SIG-M5 (cell line): ENCODE measurements at regions not wholly inside any gene's neighbourhood (a gene's known extent, or its start where the extent isn't known, plus 50 kb on each side); places are given as distances from the start of the nearest gene placed in this dataset.

Experiments
- DNase-seq: peaks from one replicate; lab custom pipeline; 2025; lab: John Stamatoyannopoulos, UW

GRCh38 chr2:173419506-173419905, 64.8 kb downstream of the CDCA7 start:
- DNase-seq = no peak

DNA sequence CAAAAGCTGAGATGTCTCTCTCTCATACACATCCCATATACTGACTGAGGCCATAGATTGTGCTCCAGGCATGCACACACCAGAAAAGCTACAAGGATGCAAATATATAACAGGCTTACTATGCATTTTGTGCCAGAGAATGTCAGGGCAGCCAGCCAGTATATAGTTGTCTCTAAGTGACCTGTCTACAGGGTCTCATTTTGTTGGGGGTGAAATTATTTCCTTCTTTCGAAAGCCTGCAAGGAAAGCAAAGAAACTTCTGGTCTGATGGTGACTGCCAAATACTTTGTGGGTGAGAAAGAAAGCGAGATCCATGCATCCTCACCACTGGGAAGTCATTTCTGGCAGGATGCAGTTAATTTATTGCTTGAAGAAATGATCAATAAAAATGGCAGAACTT, 70.2 kb downstream of the CDCA7 start:
- DNase-seq = no peak

DNA sequence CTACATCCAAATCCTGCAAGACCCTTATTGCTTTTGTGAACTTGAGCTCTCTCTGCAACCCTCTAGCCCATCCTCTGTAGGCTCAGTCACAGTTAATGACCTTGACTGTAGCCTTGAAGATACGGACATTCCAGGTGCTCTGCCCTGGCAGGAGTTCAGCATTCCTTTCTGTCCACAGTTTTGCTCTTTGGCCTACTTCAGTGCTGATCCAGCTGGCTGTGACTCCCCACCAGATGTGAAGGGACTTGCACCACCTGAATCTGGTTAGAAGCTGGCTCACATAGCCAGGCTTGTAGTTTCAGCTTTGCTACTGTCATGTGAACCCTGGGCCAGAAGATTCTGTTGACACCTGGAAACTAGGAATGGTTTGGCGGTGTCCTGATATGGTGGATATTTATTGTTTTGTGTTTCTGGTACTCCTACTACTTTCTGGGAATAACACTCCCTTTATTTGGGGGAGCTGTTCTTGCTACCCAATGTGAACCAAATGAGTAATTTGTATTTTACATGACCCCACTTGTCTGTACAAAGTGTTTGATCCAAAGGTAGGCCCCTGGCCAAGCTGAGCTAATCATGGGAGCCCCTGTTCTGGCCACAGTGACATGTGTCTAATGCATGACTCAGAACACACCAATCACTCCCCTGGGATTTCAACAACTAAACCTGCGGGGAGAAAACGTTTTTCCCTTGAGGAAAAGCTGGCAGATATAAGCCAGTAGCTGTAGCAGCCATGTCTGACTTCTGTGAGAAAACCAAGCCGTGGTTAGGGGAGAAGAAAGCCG, 73.4 kb downstream of the CDCA7 start:
- no peak for DNase-seq

DNA sequence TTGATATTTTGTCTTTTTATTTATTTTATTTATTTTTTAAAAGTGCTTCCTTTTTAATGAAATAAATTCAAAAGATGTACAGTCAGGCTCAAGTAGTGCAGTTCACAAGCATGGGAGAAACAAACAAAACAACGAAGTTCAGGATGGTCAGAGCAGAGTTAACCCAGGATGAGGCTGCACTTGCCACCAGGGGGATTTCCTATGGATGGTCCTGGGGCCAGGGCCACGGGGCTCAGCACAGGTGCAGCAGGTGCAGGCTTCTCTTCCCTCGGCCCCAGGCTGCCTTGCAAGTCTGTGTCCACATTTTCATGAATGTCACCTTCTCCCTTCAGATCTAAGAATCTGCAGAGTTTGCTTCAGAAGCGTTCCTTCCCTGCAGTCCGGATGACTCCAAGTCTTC, 76.5 kb downstream of the CDCA7 start:
- DNase-seq = no peak

DNA sequence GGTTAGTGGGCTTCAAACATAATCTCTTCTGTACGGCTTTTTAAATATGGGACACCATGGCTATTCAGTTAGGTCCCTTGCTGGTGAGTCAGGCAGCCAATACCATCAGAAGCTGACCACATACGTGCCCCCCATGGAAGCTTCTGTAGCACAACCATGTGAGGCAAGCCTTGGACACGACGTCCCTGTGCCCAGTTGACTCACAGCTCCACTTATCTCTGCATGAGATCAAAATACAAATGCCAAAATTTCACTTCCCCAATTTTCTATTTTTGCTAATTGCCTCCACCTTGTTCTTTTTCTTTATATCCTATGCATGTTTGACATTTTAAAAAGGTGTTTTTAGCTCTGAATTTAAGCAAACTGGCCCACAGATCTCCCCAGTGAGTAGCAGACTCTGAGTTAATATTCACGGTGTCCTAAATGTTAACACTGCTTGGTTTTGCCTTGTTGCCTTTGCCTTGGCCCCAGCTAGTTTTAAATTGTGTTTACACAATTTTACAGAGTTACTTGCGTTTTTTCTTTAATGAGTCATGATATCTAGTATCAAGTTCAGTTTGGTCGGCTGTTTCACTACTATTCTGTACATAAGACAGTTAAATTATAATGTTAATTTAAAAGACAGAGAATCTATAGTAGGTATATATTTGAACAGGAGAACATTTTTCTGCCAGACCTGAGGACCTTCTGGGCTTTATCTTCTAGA, 77.5 kb downstream of the CDCA7 start:
- DNase-seq = peak; percentile 17

- no peak for DNase-seq
These were observed 80.3 kb downstream of the CDCA7 start for GRCh38 chr2:173434762-173435569.

GRCh38 chr2:173435574-173435973, 80.9 kb downstream of the CDCA7 start:
- DNase-seq = no peak

GRCh38 chr2:173436088-173436487, 81.4 kb downstream of the CDCA7 start:
- DNase-seq = no peak

GRCh38 chr2:173441222-173441621, 86.5 kb downstream of the CDCA7 start:
- no peak for DNase-seq

DNA sequence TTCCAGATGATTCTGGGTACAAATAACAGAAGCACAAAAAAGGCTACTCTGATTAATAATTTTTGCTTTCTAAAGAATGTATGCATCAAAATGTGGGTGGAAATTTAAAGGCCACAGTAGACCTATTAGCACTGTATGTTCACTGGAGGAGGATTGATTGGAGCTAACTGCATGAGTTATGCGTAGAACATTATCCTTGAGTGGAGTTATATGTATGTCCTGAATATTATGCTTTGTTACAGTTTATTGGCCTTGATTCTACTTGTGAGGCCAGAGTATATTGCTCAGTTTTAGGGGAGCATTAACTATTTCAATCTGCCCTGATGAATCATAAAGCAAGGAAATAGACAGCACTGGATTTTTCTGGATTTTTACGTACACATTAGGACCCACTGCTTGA, 87.9 kb downstream of the CDCA7 start:
- DNase-seq = no peak

- DNase-seq = no peak
These were observed 92.0 kb downstream of the CDCA7 start for GRCh38 chr2:173446722-173447121.

- no peak for DNase-seq
These were observed 94.3 kb downstream of the CDCA7 start for GRCh38 chr2:173448938-173449471.

- DNase-seq = no peak
These were observed 96.4 kb downstream of the CDCA7 start for GRCh38 chr2:173451118-173451517.

DNA sequence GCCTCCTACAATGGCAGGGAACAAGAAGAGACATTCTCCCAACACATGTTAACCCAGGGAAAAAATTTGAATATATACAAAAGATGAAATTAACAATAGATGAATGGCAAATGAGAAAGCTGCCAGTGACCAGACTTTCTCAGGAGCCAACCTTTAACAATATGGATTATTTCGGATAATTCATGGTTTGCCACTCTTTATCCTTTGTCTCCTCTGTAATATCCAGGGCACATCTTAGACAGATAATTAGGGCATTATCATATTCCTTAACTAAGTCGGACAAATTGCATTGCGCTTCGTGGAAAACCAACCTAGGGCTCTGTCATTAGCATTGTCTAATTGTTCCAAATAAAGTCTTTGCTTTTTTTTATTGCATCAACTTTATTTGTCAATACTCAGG, 97.3 kb downstream of the CDCA7 start:
- DNase-seq = no peak

DNA sequence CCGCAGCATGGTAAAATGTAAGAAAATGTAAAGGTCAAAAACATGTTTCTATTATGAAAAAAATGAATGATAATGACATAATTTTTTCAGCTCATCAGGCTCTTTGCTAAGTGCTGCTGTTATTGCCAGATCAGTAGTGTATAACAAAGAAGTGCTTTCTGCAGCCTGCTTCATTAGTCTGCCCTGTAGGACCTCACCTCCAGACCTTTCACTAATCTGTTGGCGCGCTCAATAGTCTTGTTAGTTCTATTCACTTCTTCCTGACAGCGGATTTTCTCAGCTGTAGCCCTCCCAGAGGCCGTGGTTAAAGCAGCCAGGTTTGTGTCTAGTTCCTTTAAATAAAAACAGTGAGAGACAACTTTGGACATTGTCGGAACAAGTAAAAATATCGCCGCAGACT, 97.7 kb downstream of the CDCA7 start:
- DNase-seq = no peak

GRCh38 chr2:173456960-173457359, 102.3 kb downstream of the CDCA7 start:
- DNase-seq = no peak

- DNase-seq = no peak
These were observed 102.7 kb downstream of the CDCA7 start for GRCh38 chr2:173457366-173457765.

GRCh38 chr2:173458991-173459780, 104.5 kb downstream of the CDCA7 start:
- DNase-seq = no peak

GRCh38 chr2:173462892-173463840, 108.5 kb downstream of the CDCA7 start:
- DNase-seq = no peak

- no peak for DNase-seq
These were observed 109.2 kb downstream of the CDCA7 start for GRCh38 chr2:173463846-173464245.

DNA sequence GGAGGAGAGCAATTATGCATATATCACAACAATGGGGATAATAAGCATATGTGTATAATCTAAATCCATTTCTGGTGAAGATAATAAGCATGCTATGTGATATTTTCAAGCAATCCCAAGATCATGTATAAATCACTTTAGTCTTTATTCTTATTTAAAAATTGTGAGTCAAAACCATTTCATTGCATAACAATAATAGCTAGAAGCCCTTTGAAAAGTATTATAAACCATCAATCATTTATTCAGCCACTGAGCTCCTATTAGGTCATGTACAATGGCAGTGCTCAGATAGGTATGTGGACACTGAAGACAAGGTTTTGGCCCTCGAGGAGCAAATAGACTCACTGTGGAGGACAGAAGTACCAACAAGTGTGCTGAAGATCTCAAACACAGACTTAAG, 113.1 kb downstream of the CDCA7 start:
- DNase-seq = no peak
